Stimulated activated CD4-positive, alpha-beta T cell treated with anti-CD3 and anti-CD28 coated beads, Interleukin-2, amount 100 ng/mL, for 24 hours (primary cell): ENCODE measurements at regions not wholly inside any gene's neighbourhood (a gene's known extent, or its start where the extent isn't known, plus 50 kb on each side); places are given as distances from the start of the nearest gene placed in this dataset.

ENCODE experiments used
- DNase-seq, 2 donors: peaks; one replicate each; pipeline ENCODE4 v3.0.0-alpha.2; 2020

DNA sequence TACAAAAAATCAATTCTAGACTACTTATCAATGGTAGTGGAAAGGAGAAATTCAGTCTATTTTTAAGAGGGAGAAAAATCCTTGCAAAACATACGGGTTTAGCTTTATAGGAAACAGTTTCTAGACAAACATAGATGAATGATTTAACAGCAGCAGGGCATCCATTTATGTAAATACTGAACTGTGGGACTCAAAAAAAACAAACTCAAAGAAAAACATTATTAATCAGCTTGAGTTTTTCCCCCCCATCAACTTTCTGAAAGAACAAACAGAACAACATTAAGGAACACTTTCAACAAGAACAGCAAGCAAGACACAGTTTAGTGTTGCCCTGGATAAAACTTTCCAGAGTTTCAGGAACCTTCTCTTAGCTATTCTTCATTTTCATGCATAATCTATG is 147.3 kb upstream of the KCNK2 start:
- no peak for DNase-seq

DNA sequence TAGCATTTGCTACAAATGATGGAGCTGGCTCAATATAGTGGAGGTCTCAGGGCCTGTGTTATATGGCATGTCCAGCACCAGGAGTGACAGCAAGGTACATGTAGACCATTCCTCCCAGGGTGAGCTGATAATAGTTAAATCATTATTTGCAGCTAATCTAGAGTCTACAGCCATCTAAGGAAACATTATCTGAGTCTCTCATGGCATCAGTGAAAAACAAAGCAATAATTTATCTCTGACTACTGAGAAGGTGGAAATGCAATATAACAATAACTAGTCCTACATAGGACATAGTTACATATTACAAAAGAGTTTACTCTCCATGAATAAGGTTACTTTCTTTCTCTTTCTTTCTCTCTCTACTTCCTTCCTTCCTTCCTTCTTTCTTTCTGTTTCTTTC is 143.4 kb upstream of the KCNK2 start:
- DNase-seq: no peak

GRCh38 chr1:214941061-214941460 is 141.5 kb upstream of the KCNK2 start:
- no peak for DNase-seq

- DNase-seq: no peak
Observed at GRCh38 chr1:214943054-214943453, 139.5 kb upstream of the KCNK2 start.

DNA sequence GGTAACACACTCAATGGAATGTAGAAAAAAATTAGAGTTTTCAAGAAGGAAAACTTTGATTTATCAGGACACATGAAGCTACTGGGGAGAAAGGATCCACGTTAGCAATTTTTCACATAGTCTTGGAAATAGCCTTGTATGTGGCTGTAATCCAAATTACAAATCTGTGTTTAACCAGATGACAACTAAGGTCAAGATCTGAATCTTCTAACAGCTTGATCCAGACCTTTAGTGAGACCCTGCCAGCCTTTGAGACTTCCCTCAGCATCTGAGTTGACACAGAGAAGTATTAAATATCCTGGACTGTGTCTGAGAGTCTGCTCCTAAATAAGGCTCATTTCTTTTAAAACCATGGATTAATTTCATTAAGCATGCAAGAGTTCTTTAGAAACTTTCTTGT is 135.9 kb upstream of the KCNK2 start:
- DNase-seq: no peak

- no peak for DNase-seq
Observed at GRCh38 chr1:214952648-214953047, 129.9 kb upstream of the KCNK2 start.

DNA sequence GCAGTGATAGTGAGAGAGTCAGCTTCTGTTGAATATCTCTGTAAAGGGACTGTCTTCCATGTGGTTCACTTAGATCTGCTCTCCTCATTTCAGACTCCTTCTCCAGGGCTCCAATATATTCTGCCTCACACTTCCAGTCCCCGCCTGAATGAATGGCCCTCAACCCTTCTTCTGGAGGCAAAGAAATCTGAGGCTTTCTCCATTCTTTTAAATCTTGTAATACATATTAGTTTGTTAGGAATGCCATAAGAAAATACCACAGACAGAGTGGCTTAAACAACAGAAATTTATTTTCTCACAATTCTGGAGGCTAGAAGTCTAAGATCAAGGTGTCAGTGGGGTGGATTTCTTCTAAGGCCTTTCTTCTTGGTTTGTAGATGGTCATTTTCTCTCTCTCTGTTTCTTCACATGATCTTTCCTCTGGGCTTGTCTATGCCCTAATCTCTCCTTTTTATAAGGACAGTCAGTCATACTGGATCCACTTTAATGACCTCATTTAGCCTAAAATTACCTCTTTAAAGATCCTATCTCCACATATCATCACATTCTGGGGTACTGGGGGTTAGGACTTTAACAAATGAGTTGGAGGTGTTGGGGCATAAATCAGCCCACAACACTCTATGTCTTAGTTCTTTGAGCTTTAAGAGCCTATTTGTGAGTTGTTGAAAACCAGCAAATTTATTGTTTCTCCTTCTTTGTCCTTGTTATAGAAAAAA is 128.5 kb upstream of the KCNK2 start:
- no peak for DNase-seq

- DNase-seq: no peak
Observed at GRCh38 chr1:214954617-214954949, 128.0 kb upstream of the KCNK2 start.

- no peak for DNase-seq
Observed at GRCh38 chr1:214957330-214958137, 125.0 kb upstream of the KCNK2 start.

- DNase-seq: no peak
Observed at GRCh38 chr1:214958486-214958885, 124.1 kb upstream of the KCNK2 start.

GRCh38 chr1:214966346-214966745 is 116.2 kb upstream of the KCNK2 start:
- DNase-seq: no peak

DNA sequence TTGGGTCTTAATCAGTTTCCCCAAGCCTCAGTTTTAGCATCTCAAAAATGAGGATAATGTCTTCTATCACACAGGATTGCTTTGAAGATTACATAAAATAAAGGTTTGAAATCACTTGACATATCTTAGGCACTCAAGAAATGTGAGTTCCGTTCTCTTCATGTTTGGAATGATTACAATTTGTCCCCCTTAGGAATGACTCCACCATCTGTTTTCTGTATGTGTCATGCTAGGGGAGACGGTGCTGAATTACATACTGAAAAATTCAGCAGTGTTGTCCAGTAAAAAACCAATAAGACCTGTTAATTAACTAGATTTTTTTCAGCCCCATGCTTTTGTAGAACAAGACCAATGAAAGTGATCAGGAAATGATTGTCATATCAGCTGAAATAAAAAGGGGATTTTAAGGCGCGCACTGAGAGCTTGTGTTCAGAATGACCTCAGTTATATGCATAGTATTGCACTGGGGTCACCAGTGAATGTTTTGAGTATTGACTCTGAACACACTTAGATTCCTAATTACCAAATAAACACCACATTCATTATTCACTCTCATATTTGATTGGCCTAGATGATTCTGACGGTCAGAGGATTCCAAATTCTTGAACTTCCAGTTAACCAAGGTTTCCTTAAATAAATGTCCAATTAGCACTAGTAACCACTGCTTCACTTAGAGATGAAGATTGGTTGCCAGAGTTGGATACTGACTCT is 114.5 kb upstream of the KCNK2 start:
- DNase-seq: no peak

GRCh38 chr1:214970016-214970415 is 112.5 kb upstream of the KCNK2 start:
- DNase-seq: no peak

DNA sequence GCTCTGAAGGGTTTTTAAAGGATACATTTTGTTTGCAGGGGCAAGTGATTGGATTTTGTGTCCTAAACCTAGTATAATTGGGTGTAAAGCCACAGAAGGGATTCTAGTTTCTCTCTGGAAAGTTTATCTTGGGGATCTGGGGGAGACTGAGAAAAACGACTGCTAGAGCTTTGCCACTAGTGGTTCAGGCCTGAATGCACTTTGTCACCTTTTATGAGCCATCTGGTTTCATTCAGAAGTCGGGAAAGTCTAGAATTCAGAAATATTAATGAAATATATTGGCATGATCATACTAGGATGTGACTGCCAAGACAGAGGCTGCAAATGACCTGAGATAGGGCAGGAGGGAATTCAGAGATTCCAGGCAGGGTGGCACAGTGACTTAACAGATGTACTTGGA is 111.5 kb upstream of the KCNK2 start:
- no peak for DNase-seq

GRCh38 chr1:214974002-214974401 is 108.5 kb upstream of the KCNK2 start:
- no peak for DNase-seq

DNA sequence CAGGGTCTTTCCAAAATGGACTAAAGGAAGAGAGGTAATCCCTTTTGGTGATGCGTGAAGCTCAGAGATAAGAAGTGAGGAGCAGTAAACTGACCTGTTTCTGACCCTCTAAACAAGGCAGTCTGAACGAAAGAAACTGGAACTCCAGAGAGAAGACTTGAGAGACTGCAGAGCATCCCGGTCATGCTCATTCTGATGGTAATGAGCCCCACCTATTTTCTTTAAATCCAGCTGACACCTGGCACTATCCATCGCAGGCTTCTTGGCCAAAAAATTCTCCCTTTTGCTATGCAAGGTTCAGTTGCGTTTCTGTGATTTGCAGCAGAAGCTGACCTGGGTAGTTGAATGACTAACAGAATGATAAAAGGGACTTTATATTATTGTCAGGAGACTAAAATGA is 105.9 kb upstream of the KCNK2 start:
- no peak for DNase-seq

- no peak for DNase-seq
Observed at GRCh38 chr1:214977110-214977509, 105.4 kb upstream of the KCNK2 start.

- DNase-seq: no peak
Observed at GRCh38 chr1:214977700-214978374, 104.7 kb upstream of the KCNK2 start.

GRCh38 chr1:214979191-214979590 is 103.3 kb upstream of the KCNK2 start:
- DNase-seq: no peak

GRCh38 chr1:214980921-214981320 is 101.6 kb upstream of the KCNK2 start:
- no peak for DNase-seq

GRCh38 chr1:214983126-214983869 is 99.2 kb upstream of the KCNK2 start:
- no peak for DNase-seq

DNA sequence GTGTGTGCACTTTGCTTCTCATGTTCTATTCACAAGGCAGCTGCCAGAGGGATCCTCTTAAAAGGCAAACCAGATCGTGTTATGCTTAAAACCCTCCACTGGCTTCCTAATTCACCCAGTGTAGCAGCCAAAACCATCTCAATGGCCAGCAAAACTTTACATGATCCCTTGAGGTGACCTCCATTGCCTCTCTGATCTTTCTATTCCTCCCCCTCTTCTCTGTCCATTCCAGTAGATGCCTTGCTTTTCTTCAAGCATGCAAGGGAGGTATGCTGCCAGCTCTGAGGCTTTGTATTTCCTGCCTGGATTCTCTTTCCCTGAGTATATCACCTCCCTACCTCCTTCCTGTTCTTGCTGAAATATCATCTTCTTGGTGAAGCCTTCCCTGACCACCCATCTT is 93.2 kb upstream of the KCNK2 start:
- DNase-seq: no peak

- no peak for DNase-seq
Observed at GRCh38 chr1:214990619-214991018, 91.9 kb upstream of the KCNK2 start.
